Left colon (tissue), 2 donors: ENCODE measurements at regions not wholly inside any gene's neighbourhood (a gene's known extent, or its start where the extent isn't known, plus 50 kb on each side); places are given as distances from the start of the nearest gene placed in this dataset.

Source experiments
- ATAC-seq: fragments of 200-7000 bp; cut with Tn5 transposase; one replicate; pipeline ENCODE4 v1.9.1; 2020; ENCODE audit warnings: mild to moderate bottlenecking, moderate library complexity
- DNase-seq, 2 donors: peaks; one replicate each; pipeline ENCODE4 v3.0.0-alpha.2; 2020
- intact Hi-C, 2 donors: fragments of 100-400 bp; cut with DNase I in 1 of 2; cut with micrococcal nuclease in 1 of 2; formaldehyde crosslinking; loops; one replicate each; pipeline versions ENCODE4 v1.11.2 to v1.14.0; 2022; cut with DNase I, micrococcal nuclease
- donor health status: DM: no; HTN: no; CAD: no.
- donor health status: DM: yes; HTN: yes; CAD: no.

GRCh38 chrX:35726176-35726575 is 72.0 kb upstream of the MAGEB16 start:
- DNase-seq (peak in 1 of 2 donors; percentile 13), ATAC-seq (no peak)
- intact Hi-C loops: no loop called here

GRCh38 chrX:35728481-35728880 is 69.7 kb upstream of the MAGEB16 start:
- DNase-seq (no peak), ATAC-seq (no peak)
- intact Hi-C loops: no loop called here

GRCh38 chrX:35733879-35734278 is 64.3 kb upstream of the MAGEB16 start:
- DNase-seq (no peak), ATAC-seq (no peak)
- intact Hi-C loops: no loop called here

- no peak for ATAC-seq
- intact Hi-C loops: no loop called here
- no peak for DNase-seq
These were observed 57.0 kb upstream of the MAGEB16 start for GRCh38 chrX:35741142-35741541.

- intact Hi-C loops: no loop called here
- ATAC-seq: no peak
- DNase-seq: no peak
These were observed 54.8 kb upstream of the MAGEB16 start for GRCh38 chrX:35743331-35743730.
